ENCODE measurements at regions not wholly inside any gene's neighbourhood (a gene's known extent, or its start where the extent isn't known, plus 50 kb on each side); places are given as distances from the start of the nearest gene placed in this dataset.
"Not testable (repeated sequence)": the region's sequence is repeated elsewhere in the genome, so short reads cannot be mapped to it uniquely, and the experiment has no call there.

- no peak overlapping the region for H3K4me3 ChIP-seq (ENCODE audit: low read depth, low read length)
- no peak for TF ChIP-seq CTCF (IDR thresholded peaks at IDR 0.05; ENCODE audit: insufficient read depth, low read depth, low read length)
- no peak for DNase-seq (ENCODE audit: low read depth)
Observed at GRCh38 chr3:194950906-194951628, 265.4 kb downstream of the FAM43A start.

GRCh38 chr3:194951629-194951920 is 265.9 kb downstream of the FAM43A start:
- not testable (repeated sequence) for H3K4me3 ChIP-seq (ENCODE audit: low read depth, low read length); DNase-seq (ENCODE audit: low read depth)

GRCh38 chr3:194951931-194952582 is 266.4 kb downstream of the FAM43A start:
- TF ChIP-seq CTCF (IDR thresholded peaks at IDR 0.05; ENCODE audit: insufficient read depth, low read depth, low read length) = no peak
- H3K4me3 ChIP-seq (ENCODE audit: low read depth, low read length) = no peak overlapping the region
- no peak for DNase-seq (ENCODE audit: low read depth)

GRCh38 chr3:194952841-194953241 is 267.2 kb downstream of the FAM43A start:
- H3K4me3 ChIP-seq (ENCODE audit: low read depth, low read length) = no peak overlapping the region
- no peak for TF ChIP-seq CTCF (IDR thresholded peaks at IDR 0.05; ENCODE audit: insufficient read depth, low read depth, low read length)
- DNase-seq (ENCODE audit: low read depth) = no peak

- no peak overlapping the region for H3K4me3 ChIP-seq (ENCODE audit: low read depth, low read length)
- TF ChIP-seq CTCF (IDR thresholded peaks at IDR 0.05; ENCODE audit: insufficient read depth, low read depth, low read length) = no peak
- no peak for DNase-seq (ENCODE audit: low read depth)
Observed at GRCh38 chr3:194953291-194953690, 267.6 kb downstream of the FAM43A start.

- no peak overlapping the region for H3K4me3 ChIP-seq (ENCODE audit: low read depth, low read length)
- no peak for TF ChIP-seq CTCF (IDR thresholded peaks at IDR 0.05; ENCODE audit: insufficient read depth, low read depth, low read length)
- DNase-seq (ENCODE audit: low read depth) = no peak
Observed at GRCh38 chr3:194955546-194955945, 269.9 kb downstream of the FAM43A start.

GRCh38 chr3:194955979-194956696 is 270.5 kb downstream of the FAM43A start:
- H3K4me3 ChIP-seq (ENCODE audit: low read depth, low read length) = no peak overlapping the region
- TF ChIP-seq CTCF (IDR thresholded peaks at IDR 0.05; ENCODE audit: insufficient read depth, low read depth, low read length) = no peak
- DNase-seq (ENCODE audit: low read depth) = no peak
